Frontal cortex (tissue), 3 donors: ENCODE measurements at regions not wholly inside any gene's neighbourhood (a gene's known extent, or its start where the extent isn't known, plus 50 kb on each side); places are given as distances from the start of the nearest gene placed in this dataset.
A peak's percentile ranks its signal among the peaks of the same experiment; 100 is the strongest.

Experiments
- DNase-seq, 2 donors: peaks; one replicate each; pipeline ENCODE4 v3.0.0; 2012; ENCODE audit warnings: low spot score in 2 of 2
- FAIRE-seq: peaks from 2 replicates; lab custom pipeline; 2012; peaks lifted over from hg19 to GRCh38; lab: Jason Lieb, UNC
- donor health status: control.
- donor health status: control.
- donor health status: control.

GRCh38 chr1:200323856-200324400, 85.9 kb downstream of the ZNF281 start:
- FAIRE-seq (no peak), DNase-seq (no peak)

GRCh38 chr1:200319148-200319547, 90.7 kb downstream of the ZNF281 start:
- DNase-seq = no peak
- FAIRE-seq = no peak

GRCh38 chr1:200317236-200317635, 92.6 kb downstream of the ZNF281 start:
- DNase-seq = no peak
- FAIRE-seq = no peak

- FAIRE-seq = no peak
- no peak for DNase-seq
Measured at GRCh38 chr1:200316148-200316803, 93.6 kb downstream of the ZNF281 start.

GRCh38 chr1:200314085-200314750, 95.6 kb downstream of the ZNF281 start:
- FAIRE-seq = no peak

GRCh38 chr1:200311256-200311655, 98.6 kb downstream of the ZNF281 start:
- DNase-seq (no peak), FAIRE-seq (no peak)

More at GRCh38 chr1:200314085-200314750, 95.6 kb downstream of the ZNF281 start:
- no peak for DNase-seq

GRCh38 chr1:200310824-200311223, 99.0 kb downstream of the ZNF281 start:
- no peak for FAIRE-seq

GRCh38 chr1:200307755-200308066, 102.1 kb downstream of the ZNF281 start:
- DNase-seq (no peak), FAIRE-seq (no peak)

More at GRCh38 chr1:200310824-200311223, 99.0 kb downstream of the ZNF281 start:
- DNase-seq = no peak

GRCh38 chr1:200306944-200307754, 102.7 kb downstream of the ZNF281 start:
- DNase-seq = peak; percentile 32 to 47
- no peak for FAIRE-seq

- FAIRE-seq = no peak
- no peak for DNase-seq
Measured at GRCh38 chr1:200305806-200306205, 104.0 kb downstream of the ZNF281 start.

GRCh38 chr1:200304171-200304570, 105.7 kb downstream of the ZNF281 start:
- DNase-seq (no peak), FAIRE-seq (no peak)

- FAIRE-seq (no peak), DNase-seq (peak; percentile 24 to 25)
Measured at GRCh38 chr1:200302921-200303290, 106.9 kb downstream of the ZNF281 start.

- FAIRE-seq (no peak), DNase-seq (peak in 1 of 2 donors; percentile 20)
Measured at GRCh38 chr1:200302192-200302920, 107.5 kb downstream of the ZNF281 start.

GRCh38 chr1:200301152-200301551, 108.7 kb downstream of the ZNF281 start:
- FAIRE-seq = no peak
- no peak for DNase-seq

GRCh38 chr1:200299571-200299970, 110.3 kb downstream of the ZNF281 start:
- no peak for DNase-seq
- no peak for FAIRE-seq

- no peak for DNase-seq
- no peak for FAIRE-seq
Measured at GRCh38 chr1:200298242-200298641, 111.6 kb downstream of the ZNF281 start.

GRCh38 chr1:200296091-200296661, 113.7 kb downstream of the ZNF281 start:
- DNase-seq = no peak
- no peak for FAIRE-seq

GRCh38 chr1:200294241-200294640, 115.6 kb downstream of the ZNF281 start:
- FAIRE-seq (no peak), DNase-seq (no peak)

GRCh38 chr1:200292699-200293098, 117.1 kb downstream of the ZNF281 start:
- FAIRE-seq (no peak), DNase-seq (no peak)

GRCh38 chr1:200291106-200291505, 118.7 kb downstream of the ZNF281 start:
- FAIRE-seq (no peak), DNase-seq (no peak)
